ENCODE measurements at regions not wholly inside any gene's neighbourhood (a gene's known extent, or its start where the extent isn't known, plus 50 kb on each side); places are given as distances from the start of the nearest gene placed in this dataset.

- WGBS: 78% methylated on average over 4 of the region's 4 CpGs
- Histone ChIP-seq H3K27me3 (no peaks in the 10 kb centered on the region), H3K4me3 (no peak overlapping the region), H3K27ac (replicated peaks in 1 of 4) (no peak overlapping the region), H3K36me3 (no peaks in the 10 kb centered on the region), H3K4me1 (no peaks in the 10 kb centered on the region), H3K9me3 (no peaks in the 10 kb centered on the region)
- TF ChIP-seq EP300 (IDR thresholded peaks at IDR 0.05) (no peak), CTCF (IDR thresholded peaks at IDR 0.05) (no peak), POLR2AphosphoS5 (IDR thresholded peaks at IDR 0.05) (no peak), POLR2A (IDR thresholded peaks at IDR 0.05; ENCODE audit: low read depth) (no peak)
- intact Hi-C loops (cut with DNase I): no loop called here
- no peak for DNase-seq (ENCODE audit: extremely low spot score)
Measured at GRCh38 chr13:103275722-103276121, 209.5 kb upstream of the SLC10A2 start.

GRCh38 chr13:103275081-103275480 lies 208.9 kb upstream of the SLC10A2 start:
- Histone ChIP-seq H3K27ac (replicated peaks in 1 of 4) (no peak overlapping the region), H3K4me3 (no peak overlapping the region), H3K4me1 (no peaks in the 10 kb centered on the region), H3K27me3 (no peaks in the 10 kb centered on the region), H3K36me3 (no peaks in the 10 kb centered on the region), H3K9me3 (no peaks in the 10 kb centered on the region)
- TF ChIP-seq EP300 (IDR thresholded peaks at IDR 0.05) (no peak), POLR2AphosphoS5 (IDR thresholded peaks at IDR 0.05) (no peak), CTCF (IDR thresholded peaks at IDR 0.05) (no peak)
- WGBS: 89% methylated on average over 2 of the region's 2 CpGs
- DNase-seq (ENCODE audit: extremely low spot score): no peak
- intact Hi-C loops (cut with DNase I): no loop called here

- Histone ChIP-seq H3K4me3 (no peak overlapping the region), H3K9me3 (no peaks in the 10 kb centered on the region), H3K36me3 (no peaks in the 10 kb centered on the region), H3K4me1 (no peaks in the 10 kb centered on the region), H3K27ac (replicated peaks in 1 of 4) (no peak overlapping the region), H3K27me3 (no peaks in the 10 kb centered on the region)
- no peak for TF ChIP-seq POLR2A (IDR thresholded peaks at IDR 0.05; ENCODE audit: low read depth)
- DNase-seq (ENCODE audit: extremely low spot score): no peak
- intact Hi-C loops (cut with DNase I): no loop called here
Measured at GRCh38 chr13:103273825-103274224, 207.6 kb upstream of the SLC10A2 start.

DNA sequence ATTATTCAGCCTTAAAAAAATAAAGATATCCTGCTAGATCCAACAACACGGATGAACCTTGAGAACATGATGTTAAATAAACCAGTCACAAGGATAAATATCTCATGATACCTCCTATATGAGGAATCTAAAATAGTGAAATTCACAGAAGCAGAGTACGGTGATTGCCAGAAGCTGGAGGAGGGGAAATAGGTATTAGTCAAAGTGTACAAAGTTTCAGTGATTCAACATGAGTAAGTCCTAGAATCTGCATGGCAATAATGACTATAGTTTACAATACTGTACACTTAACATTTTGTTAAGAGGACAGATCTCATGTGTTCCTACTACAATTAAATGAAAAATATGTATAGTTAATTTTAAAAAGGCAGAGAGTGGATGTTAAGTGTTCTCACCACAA lies 206.6 kb upstream of the SLC10A2 start:
- intact Hi-C loops (cut with DNase I): no loop called here
- 71% methylated on average over 2 of the region's 2 CpGs for WGBS

GRCh38 chr13:103263448-103263847 lies 197.2 kb upstream of the SLC10A2 start:
- no peak overlapping the region for H3K27ac ChIP-seq (replicated peaks in 1 of 4)
- TF ChIP-seq EP300 (IDR thresholded peaks at IDR 0.05) (no peak), POLR2AphosphoS5 (IDR thresholded peaks at IDR 0.05) (no peak), POLR2A (IDR thresholded peaks at IDR 0.05; ENCODE audit: low read depth) (no peak), CTCF (IDR thresholded peaks at IDR 0.05) (no peak)
- peaks cover 0 to 27% (median 5%) of the 10 kb centered on the region in 4 donors for H3K9me3 ChIP-seq
- 94% methylated on average over 3 of the region's 3 CpGs for WGBS
- H3K4me3 ChIP-seq: no peak overlapping the region
- H3K27me3 ChIP-seq: no peaks in the 10 kb centered on the region
- DNase-seq (ENCODE audit: extremely low spot score): no peak
- no peaks in the 10 kb centered on the region for H3K36me3 ChIP-seq
- H3K4me1 ChIP-seq: no peaks in the 10 kb centered on the region
- intact Hi-C loops (cut with DNase I): no loop called here

More for the DNA sequence above, 206.6 kb upstream of the SLC10A2 start:
- no peak for DNase-seq (ENCODE audit: extremely low spot score)
- Histone ChIP-seq H3K9me3 (peaks cover 0 to 5% (median 0%) of the 10 kb centered on the region in 4 donors), H3K4me3 (no peak overlapping the region), H3K27ac (replicated peaks in 1 of 4) (no peak overlapping the region), H3K36me3 (no peaks in the 10 kb centered on the region), H3K27me3 (no peaks in the 10 kb centered on the region), H3K4me1 (no peaks in the 10 kb centered on the region)
- TF ChIP-seq POLR2A (IDR thresholded peaks at IDR 0.05; ENCODE audit: low read depth): no peak
- no peak for TF ChIP-seq EP300 (IDR thresholded peaks at IDR 0.05)
- TF ChIP-seq POLR2AphosphoS5 (IDR thresholded peaks at IDR 0.05): no peak
- no peak for TF ChIP-seq CTCF (IDR thresholded peaks at IDR 0.05)

Measured in esophagus muscularis mucosa (tissue), 4 donors.